Activated B cell treated with CpG ODN at 0.5 μM for 24 hours (primary cell): ENCODE measurements at regions not wholly inside any gene's neighbourhood (a gene's known extent, or its start where the extent isn't known, plus 50 kb on each side); places are given as distances from the start of the nearest gene placed in this dataset.

Experiments used
- ATAC-seq: fragments of 200-7000 bp; cut with Tn5 transposase; one replicate; pipeline ENCODE4 v1.10.0; 2021; ENCODE audit warnings: low read depth, mild to moderate bottlenecking, moderate library complexity
- CTCF ChIA-PET: fragments of 350-600 bp; sonication (Branson Sonifier 250); formaldehyde crosslinking; loops from one replicate; lab custom pipeline; 2021; ENCODE audit warnings: antibody characterized with exemption; lab: Charles Lee
- POLR2A ChIA-PET: fragments of 350-600 bp; sonication (Branson Sonifier 250); formaldehyde crosslinking; loops from one replicate; lab custom pipeline; 2021; ENCODE audit warnings: antibody characterized with exemption; lab: Charles Lee
- DNase-seq: peaks from one replicate; pipeline ENCODE4 v3.0.0; 2022
- H3K27ac Mint-ChIP-seq: one replicate; pipeline ENCODE4 v1.8.0; 2020; ENCODE audit warnings: mixed read lengths
- H3K27me3 Mint-ChIP-seq: one replicate; pipeline ENCODE4 v1.8.0; 2021; ENCODE audit warnings: mixed read lengths
- H3K36me3 Mint-ChIP-seq: one replicate; pipeline ENCODE4 v1.8.0; 2021; ENCODE audit warnings: low read depth, mixed read lengths
- H3K4me1 Mint-ChIP-seq: one replicate; pipeline ENCODE4 v1.8.0; 2021; ENCODE audit warnings: mixed read lengths
- H3K4me3 Mint-ChIP-seq: one replicate; pipeline ENCODE4 v1.8.0; 2020; ENCODE audit warnings: mild to moderate bottlenecking, mixed read lengths
- H3K9me3 Mint-ChIP-seq: one replicate; pipeline ENCODE4 v1.8.0; 2020; ENCODE audit warnings: mixed read lengths
- intact Hi-C: fragments of 100-400 bp; cut with micrococcal nuclease; formaldehyde crosslinking; loops from one replicate; pipeline ENCODE4 v1.15.1; 2024
- TF ChIP-seq, protein P1 (sequence below): fragments of 200-600 bp; IDR thresholded peaks from one replicate; pipeline ENCODE4 v1.8.0; 2022; ENCODE audit warnings: antibody characterized with exemption, mild to moderate bottlenecking

- CTCF ChIA-PET = no interaction called here
- intact Hi-C loops = no loop called here
- peaks cover 13% of the 10 kb centered on the region for H3K4me1 Mint-ChIP-seq
- TF ChIP-seq, protein P1, sequence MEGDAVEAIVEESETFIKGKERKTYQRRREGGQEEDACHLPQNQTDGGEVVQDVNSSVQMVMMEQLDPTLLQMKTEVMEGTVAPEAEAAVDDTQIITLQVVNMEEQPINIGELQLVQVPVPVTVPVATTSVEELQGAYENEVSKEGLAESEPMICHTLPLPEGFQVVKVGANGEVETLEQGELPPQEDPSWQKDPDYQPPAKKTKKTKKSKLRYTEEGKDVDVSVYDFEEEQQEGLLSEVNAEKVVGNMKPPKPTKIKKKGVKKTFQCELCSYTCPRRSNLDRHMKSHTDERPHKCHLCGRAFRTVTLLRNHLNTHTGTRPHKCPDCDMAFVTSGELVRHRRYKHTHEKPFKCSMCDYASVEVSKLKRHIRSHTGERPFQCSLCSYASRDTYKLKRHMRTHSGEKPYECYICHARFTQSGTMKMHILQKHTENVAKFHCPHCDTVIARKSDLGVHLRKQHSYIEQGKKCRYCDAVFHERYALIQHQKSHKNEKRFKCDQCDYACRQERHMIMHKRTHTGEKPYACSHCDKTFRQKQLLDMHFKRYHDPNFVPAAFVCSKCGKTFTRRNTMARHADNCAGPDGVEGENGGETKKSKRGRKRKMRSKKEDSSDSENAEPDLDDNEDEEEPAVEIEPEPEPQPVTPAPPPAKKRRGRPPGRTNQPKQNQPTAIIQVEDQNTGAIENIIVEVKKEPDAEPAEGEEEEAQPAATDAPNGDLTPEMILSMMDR = no peak
- no peak overlapping the region for H3K4me3 Mint-ChIP-seq
- no peaks in the 10 kb centered on the region for H3K27me3 Mint-ChIP-seq
- no peak overlapping the region for H3K27ac Mint-ChIP-seq
- H3K36me3 Mint-ChIP-seq = no peaks in the 10 kb centered on the region
- ATAC-seq (no peak), DNase-seq (no peak)
- POLR2A ChIA-PET = no interaction called here
- H3K9me3 Mint-ChIP-seq = no peaks in the 10 kb centered on the region
Observed at GRCh38 chr3:135456108-135456790, 509.3 kb upstream of the PPP2R3A start.

- intact Hi-C loops = no loop called here
- Mint-ChIP-seq H3K4me1 (peaks cover 16% of the 10 kb centered on the region), H3K9me3 (no peaks in the 10 kb centered on the region), H3K27me3 (no peaks in the 10 kb centered on the region), H3K36me3 (no peaks in the 10 kb centered on the region), H3K27ac (no peak overlapping the region), H3K4me3 (no peak overlapping the region)
- ATAC-seq (no peak), DNase-seq (no peak)
- CTCF ChIA-PET = no interaction called here
- TF ChIP-seq, protein P1 = no peak
- POLR2A ChIA-PET = no interaction called here
Observed at GRCh38 chr3:135458541-135459322, 506.8 kb upstream of the PPP2R3A start.

DNA sequence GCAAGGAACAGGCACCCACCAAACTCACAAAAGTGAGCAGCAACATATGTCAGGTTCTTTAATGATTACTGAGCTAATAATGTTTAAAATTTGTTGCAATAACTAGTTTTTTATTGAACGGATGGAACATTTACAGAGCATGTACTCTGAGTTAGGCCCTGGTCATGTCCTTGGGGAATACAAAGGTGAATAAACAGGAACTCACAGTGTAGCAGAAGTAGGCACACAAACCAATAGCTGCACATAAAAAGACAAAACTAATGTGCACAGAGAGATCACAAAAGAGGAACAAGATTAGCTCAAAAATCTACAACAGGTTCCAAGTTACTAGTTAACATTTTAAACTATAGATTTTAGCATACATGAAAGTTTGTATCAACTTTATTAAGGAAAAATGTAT is 505.3 kb upstream of the PPP2R3A start:
- Mint-ChIP-seq H3K27me3 (no peaks in the 10 kb centered on the region), H3K4me3 (no peak overlapping the region)
- CTCF ChIA-PET = no interaction called here

DNA sequence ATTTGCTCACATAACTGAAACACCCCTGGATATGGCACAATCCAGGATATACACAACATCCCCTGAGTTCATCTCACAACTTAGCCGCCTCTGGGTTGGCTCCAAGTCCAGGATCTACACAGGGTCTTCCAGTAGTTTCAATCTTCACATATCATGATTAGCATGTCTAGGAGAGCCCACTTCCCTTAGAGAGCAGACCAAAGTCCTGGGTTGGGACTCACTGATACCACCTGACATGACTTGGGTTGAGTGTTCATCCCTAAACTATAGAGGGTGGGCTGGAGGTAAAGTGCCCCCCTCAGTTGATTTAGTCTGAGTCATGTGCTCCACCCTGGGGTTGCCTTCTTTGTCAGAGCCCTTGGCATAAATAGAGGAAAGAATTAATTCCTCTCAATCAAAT is 493.6 kb upstream of the PPP2R3A start:
- TF ChIP-seq, protein P1 = no peak
- Mint-ChIP-seq H3K27ac (no peak overlapping the region), H3K27me3 (no peaks in the 10 kb centered on the region), H3K9me3 (no peaks in the 10 kb centered on the region), H3K36me3 (no peaks in the 10 kb centered on the region), H3K4me3 (no peak overlapping the region), H3K4me1 (no peaks in the 10 kb centered on the region)
- CTCF ChIA-PET = no interaction called here
- no peak for ATAC-seq
- no peak for DNase-seq
- POLR2A ChIA-PET = no interaction called here
- intact Hi-C loops = no loop called here

More for the DNA sequence above, 505.3 kb upstream of the PPP2R3A start:
- Mint-ChIP-seq H3K36me3 (no peaks in the 10 kb centered on the region), H3K9me3 (no peaks in the 10 kb centered on the region), H3K4me1 (peaks cover 16% of the 10 kb centered on the region), H3K27ac (no peak overlapping the region)
- TF ChIP-seq, protein P1 = no peak
- DNase-seq = no peak
- POLR2A ChIA-PET = no interaction called here
- intact Hi-C loops = no loop called here
- ATAC-seq = peak; percentile 71

- no peaks in the 10 kb centered on the region for H3K36me3 Mint-ChIP-seq
- H3K9me3 Mint-ChIP-seq = no peaks in the 10 kb centered on the region
- ChIA-PET CTCF (no interaction called here), POLR2A (no interaction called here)
- no peaks in the 10 kb centered on the region for H3K4me1 Mint-ChIP-seq
- H3K4me3 Mint-ChIP-seq = no peak overlapping the region
- ATAC-seq = no peak
- TF ChIP-seq, protein P1 = no peak
- H3K27me3 Mint-ChIP-seq = no peaks in the 10 kb centered on the region
- intact Hi-C loops = no loop called here
- H3K27ac Mint-ChIP-seq = no peak overlapping the region
- DNase-seq = no peak
Observed at GRCh38 chr3:135473449-135473848, 492.1 kb upstream of the PPP2R3A start.
